ENCODE measurements at regions not wholly inside any gene's neighbourhood (a gene's known extent, or its start where the extent isn't known, plus 50 kb on each side); places are given as distances from the start of the nearest gene placed in this dataset.

DNA sequence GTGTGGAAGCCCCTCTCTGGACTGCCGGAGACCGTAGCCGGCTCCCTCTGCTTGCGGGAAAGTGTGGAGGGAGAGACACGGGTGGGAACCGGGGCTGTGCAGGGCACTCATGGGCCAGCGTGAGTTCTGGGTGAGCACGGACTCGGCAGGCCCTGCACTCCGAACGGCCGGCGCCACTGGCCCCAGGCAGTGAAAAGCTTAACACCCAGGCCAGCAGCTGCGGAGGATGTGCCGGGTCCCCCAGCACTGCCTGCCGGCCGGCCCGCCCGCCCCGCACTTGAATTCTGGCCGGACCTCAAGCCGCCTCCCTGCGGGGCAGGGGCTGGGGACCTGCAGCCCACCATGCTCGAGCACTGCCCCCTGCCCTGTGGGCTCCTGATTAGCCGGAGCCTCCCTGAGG is 147.0 kb downstream of the FGF9 start:
- DNase-seq, result no peak

DNA sequence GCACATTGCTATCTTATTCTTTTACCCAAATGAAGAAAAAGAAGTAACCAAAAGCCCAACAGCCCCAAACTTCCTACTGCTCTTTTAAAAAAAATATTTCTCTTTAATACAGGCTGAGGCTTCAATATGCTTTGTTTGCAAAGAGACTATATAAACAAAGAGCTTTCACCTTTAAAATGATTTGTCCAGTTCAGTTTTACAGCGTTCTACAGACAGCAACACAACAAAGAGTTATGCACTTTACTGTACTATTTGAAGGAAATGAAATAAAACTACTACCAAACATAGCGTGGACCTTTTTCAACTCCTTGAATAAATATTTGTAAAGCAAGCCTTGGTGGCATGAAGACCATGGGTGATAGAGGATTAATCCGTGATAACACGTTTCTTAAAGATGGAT is 151.2 kb downstream of the FGF9 start:
- DNase-seq, result no peak

DNA sequence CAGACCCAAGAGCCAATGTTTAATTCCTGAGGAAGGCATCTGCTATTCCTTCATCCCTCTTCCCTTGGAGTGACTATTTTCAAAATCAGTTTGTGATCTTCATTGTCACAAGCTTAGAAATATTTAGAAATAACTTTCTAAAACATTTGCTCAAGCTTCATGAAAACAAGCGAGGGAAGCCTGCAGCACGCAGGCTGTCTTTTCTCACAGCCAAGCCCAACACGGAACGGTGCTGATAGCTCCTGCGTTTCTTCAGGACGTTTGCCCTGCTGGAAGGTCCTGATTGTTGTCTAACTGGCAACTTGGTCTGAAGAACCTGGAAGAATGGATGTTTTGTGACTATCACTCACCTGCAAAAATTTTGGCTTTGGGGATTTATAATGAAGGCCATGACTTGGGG is 152.5 kb downstream of the FGF9 start:
- DNase-seq, result no peak

DNA sequence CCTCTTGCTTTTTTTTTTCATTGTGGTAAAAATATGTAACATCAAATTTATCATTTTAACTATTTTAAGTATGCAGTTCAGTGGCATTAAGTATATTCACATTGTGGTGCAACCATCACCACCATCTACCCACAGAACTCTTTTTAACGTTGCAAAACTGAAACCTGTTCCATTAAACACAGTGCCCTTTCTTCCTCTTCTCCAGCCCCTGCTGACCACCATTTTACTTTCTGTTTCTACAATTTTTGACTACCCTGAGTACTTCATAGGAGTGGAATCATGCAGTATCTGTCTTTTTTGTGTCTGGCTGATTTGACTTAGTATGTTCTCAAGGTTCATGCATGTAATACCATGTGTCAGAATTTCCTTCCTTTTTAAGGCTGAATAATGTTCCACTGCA is 153.1 kb downstream of the FGF9 start:
- no peak for DNase-seq

DNA sequence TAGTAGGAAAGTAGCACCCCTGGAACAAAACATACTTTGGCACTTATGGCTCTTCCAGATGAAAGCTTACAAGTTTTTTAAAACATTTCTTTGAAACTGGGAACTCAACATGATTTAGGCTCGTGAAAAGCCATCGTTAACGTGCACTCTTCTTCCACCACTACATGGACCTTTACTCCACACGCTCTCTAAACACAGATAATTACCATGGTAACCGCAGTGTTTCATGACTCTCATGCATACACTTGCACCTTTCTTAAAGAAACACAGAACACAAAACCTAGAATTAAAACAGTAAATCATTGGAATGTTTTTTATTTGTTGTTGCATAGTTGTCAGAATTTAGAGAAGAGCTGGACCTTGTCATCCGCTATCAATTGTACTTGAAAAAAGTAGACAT is 154.3 kb downstream of the FGF9 start:
- peak in 1 of 2 donors; percentile 46 for DNase-seq

DNA sequence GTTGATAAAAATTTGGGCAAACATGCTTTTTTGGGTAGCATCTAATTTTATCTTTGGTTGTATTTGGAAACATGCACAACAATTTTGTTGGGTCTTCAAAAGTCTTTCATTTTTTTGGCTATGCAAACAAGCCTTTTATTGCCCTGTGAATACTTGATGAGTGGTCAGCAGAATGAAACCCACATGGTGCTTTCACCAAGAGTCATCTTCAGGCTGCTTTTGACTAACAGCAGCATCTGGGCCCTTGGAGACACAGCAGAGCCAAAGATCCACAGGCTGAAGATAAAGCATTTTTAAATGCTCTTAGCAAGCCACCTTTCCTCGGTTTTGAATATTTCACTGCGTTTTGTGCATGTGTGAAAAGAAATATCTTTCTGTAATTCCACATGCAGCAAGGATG is 154.9 kb downstream of the FGF9 start:
- no peak for DNase-seq

DNA sequence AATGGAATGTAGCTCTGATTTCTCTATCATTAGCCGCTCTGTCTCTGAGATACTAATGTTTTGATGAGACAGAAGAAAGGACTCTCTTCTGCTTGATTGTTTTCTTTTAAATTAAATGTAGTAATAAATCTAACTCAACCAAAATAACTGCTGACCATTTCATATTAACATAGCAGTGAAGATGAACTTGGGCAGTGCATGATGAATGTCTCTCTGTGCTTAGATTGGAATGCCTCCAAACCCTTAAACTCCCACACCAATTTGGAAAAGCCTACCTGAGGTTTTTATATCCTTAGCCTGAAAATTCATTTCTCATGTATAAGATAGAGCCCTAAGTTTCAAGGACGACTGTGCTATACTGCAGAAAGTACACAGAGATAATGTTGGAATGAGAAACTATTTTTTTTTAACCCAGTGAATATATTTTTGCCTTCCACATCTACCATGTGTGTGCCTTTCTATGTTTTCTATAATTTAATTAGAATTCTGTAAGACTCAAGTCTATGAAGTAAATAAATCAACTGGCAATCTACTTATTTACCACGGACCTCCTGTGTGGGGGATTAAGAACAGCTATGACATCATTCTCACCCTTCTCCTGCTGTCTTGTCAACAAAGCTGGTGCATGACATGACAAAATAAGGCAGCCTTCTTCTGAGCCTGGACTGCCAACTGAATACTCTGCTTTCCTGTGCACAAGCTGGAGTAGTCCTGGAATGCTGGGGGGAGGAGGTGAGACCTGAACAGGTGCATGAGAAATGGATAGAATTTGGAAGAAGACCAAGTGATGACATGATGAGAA is 155.5 kb downstream of the FGF9 start:
- no peak for DNase-seq

DNA sequence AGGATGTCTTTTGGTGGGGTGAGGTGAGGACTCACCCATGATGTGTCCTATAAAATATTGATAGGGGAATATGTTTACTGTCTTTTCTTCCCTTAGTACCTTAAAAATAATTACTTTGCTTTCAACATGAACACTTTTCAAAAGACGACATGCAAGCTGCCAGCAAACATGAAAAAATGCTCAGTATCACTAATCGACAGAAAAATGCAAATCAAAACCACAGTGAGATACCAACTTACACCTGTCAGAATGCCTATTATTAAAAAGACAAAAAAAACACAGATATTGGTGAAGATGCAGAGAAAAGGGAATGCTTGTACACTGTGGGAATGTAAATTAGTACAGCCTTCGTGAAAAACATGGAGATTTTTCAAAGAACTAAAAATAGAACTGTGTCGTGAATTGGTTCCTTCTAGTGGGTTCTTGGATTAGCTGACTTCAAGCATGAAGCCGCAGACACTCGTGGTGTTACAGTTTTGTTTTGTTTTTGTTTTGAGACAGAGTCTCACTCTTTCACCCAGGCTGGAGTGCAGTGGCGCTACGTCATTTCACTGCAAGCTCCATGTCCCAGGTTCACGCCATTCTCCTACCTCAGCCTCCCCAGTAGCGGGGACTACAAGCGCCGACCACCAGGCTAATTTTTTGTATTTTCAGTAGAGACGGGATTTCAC is 160.9 kb downstream of the FGF9 start:
- DNase-seq, result no peak

DNA sequence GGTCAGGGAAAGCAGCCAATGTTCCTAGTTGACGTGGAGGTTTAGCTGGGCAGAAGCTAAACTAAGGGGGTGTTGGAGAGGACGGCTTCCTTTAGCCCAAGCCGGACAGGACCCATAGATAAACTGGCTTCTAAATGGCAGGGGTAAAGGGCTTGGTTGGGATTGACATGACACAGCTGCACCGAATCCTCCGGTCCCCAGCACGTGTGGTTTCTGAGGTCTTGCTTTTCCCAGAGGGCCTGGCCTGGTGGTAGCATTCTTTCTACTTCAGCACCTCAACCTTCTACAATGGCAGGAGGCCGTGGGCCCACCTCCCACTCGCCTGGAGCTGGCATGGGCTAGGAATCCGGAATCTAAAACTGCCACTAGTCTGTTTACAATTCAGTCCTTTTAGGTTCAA is 163.0 kb downstream of the FGF9 start:
- DNase-seq, result no peak

DNA sequence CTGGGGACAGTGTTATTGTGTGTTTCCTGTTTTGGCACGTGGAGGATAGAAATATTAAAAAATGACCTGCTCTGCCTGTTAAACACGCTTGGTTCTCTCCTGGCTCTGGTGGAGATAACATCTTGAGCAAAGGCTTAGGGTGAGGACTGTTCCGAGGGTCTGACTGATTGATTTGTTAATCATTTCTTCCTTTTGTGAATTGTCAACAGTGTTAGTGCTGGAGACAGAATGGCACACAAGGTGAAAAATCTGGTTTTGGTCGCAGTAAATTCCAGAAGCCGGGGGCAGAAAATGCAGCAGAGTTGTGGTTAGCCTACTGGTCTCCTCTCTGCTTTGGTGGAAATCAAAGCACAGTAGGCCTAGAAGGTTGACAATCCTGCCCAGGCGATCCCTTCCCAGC is 163.6 kb downstream of the FGF9 start:
- DNase-seq, result no peak

DNA sequence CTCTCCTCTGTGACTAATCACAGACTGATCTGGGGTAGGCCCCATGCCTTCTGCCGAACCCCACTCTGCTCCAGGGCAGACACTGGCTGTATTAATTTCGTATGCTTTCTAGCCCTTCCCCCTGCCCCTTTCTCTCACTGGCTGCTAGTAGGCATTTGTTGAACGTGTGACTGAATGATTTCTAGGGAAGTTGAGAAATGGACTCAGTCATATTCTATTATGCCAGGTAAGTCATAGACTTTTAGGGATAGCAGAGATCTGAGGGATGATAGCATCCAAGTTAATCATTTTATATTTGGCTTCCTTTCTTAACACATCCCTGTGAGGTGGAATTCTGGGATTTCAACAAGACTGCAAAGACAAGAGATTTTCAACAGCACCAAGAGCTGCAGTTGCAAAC is 166.4 kb downstream of the FGF9 start:
- no peak for DNase-seq

DNA sequence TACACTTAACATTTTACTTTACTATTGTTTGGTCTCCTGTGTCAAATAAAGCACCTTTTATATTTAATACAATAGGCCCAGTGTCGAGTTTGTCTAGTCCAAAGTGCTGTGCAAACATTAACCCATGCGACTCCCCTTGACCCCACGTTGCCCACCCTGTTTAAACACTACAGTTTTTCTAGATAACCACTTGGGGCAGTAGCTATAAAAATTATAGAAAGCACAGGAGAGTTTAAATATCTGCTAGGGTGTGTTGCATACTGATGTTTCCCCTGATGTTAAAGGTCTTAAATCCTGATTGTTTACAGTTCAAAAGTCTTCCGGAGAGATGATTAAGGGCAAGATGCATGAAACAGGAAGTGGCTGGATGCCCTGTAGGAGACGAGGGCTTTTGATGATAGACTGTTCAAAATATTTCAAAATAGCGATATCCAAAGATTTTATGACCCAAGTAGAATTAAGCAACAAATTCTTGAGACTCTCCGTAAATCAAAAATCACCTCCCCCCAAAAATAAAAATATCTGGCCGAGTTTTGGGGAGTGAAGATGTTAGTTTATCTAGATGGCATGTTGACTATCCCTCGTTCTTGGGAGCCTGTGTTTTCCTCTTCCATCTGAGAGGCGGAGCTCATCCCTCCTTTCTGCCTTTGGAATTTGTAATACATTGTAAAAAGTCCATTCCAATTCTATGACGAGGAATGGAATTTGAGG is 167.1 kb downstream of the FGF9 start:
- DNase-seq, result no peak

DNA sequence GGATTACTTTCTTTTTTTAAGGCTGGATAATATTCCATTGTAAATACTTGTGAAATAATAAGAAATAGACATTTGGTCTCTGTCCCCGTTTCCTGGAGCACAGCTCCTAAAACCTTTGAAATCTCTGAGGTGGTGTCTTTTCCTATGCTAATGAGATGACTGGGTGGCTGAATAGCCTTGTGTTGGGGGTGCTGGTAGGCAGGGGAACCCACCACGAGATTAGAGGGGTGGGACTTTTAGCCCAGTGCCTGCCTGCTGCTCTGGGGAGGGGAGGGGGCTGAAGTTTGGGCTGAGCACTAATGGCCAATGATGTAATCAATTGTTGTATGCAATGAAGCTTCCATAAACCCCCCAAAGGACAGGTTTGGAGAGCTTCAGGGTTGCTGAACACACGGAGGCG is 175.7 kb downstream of the FGF9 start:
- no peak for DNase-seq

DNA sequence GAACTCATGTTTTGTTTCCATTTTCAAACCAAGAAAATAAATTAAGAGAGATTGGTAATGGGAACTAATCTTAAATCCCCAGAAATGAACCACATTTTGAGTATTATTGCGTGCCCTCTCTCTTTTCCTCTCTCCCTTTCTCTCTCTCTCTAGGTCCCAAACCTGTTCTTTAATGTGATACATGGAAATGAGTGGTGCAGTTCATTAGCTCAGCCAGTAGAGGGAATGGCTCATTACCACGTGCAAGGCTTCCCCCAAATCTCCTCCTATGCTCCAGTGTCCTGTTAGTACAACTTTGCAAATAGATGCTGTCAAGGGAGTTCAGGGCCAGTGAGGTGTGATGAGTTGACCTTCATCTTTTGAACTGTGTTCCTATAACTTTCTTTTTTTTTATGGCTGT is 178.4 kb downstream of the FGF9 start:
- DNase-seq, result no peak

DNA sequence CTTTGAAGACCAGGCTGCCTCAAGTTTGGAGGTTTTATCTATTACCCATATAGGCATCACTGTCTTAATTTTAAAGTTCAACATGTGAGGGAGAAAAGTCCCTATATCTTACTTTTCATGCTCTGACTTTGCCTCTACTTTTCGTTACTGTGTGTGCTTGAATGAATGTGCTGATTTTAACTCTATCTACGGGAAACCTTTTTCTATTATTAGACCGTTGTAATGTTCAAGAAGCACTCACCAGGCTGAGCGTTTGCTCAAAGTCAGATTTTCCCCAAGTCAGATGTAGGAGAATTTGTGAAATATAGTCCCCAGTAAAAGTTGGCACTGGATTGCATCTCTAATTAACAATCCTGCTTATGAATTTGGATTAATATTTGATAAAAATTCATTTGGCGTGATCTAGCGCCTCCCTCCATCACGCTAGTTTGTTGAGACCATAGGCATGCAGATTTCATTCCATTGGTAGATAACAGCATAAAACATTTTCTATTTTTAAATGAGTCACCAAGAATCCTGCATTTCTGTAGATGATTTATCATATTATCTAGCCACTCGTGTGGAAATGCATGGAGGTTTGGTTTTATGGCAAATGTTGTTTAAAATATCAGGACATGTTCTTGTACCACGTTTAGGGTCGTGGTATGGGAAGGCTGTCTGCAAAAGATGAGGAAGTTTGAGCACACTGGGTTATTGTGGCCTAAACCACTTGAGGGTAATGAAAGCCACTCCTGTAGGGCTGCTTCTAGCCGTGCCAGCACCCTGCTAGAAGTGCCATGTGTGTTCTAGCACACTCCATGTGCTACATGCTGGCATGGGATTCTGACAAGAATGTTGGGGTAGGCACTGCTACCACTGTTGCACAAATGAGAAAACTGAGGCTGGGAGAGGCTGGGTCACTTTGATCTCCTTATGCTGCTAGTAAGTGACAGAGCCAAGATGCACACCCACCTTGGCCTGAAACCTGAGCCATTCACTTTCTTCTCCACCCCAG is 179.4 kb downstream of the FGF9 start:
- DNase-seq, result no peak

DNA sequence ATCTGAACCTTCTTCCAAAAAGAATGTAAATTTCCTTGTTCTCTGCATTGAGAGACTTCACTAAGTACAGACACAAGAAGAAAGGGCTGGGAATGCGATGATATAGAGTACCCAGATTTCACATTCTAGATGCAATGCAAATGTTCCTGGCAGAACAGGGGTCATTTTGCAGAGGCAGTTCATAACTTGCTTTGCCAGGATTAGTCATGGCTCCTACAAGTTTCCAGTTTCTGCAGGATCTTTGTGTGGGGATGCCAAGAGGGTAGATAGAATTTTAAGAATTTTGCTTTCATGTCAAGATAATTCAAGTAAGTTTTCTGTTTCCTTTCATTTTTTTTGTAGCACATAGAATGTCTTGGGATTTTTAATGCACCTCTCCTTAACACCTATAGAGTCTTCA is 181.2 kb downstream of the FGF9 start:
- DNase-seq, result no peak

DNA sequence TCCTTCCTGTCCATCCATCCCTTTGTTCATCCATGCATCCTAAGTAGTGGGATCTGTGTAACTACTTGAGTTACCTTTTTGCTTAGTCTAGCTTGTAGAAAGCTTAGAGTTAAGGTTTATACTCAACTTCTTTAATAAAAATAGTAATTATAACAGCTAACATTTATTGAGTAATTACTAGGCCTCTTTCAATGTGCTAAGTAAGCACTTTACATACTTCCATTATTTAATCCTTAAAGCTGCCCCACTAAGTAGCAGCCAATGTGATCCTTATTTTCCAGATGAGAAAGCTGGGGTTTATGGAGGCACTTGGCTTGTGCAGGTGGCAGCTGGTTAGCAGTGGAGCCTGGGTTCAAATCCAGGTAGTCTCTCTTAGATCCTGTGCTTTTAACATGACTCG is 182.9 kb downstream of the FGF9 start:
- DNase-seq, result no peak

DNA sequence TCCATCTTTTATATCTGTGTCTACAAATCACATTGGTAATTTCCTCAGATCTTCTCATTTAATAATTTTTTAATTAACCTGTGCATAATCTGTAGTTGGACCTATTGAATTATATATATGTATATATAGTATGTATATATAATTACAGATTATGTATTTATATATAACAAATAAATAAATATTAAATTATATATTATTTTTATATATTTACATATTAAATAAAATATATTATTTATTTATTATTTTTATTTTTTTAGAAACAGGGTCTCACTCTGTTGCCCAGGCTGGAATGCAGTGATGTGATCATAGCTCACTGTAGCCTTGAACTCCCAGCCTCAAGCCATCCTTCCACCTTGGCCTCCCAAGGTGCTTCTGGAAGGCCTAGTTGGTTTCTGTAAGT is 197.9 kb downstream of the FGF9 start:
- DNase-seq, result no peak

DNA sequence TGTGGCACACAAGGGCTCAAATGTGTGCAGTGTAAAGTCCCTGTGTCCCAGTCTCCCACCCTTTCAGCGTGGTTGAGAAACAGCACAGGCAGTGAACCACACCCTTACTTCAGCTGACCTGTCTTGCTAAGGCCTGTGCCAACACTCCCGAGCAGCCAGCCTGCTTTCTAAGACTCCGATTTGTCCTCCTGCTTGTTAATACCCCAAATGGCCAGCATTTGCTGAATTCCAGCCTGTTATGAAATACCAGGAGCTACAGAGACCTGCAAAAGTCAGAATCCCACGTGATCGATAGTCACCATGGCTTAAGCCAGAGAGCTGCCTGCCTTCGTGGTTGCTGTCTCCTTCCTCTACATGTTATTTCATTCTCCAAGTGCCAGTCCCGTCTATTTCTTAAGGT is 200.5 kb downstream of the FGF9 start:
- no peak for DNase-seq

DNA sequence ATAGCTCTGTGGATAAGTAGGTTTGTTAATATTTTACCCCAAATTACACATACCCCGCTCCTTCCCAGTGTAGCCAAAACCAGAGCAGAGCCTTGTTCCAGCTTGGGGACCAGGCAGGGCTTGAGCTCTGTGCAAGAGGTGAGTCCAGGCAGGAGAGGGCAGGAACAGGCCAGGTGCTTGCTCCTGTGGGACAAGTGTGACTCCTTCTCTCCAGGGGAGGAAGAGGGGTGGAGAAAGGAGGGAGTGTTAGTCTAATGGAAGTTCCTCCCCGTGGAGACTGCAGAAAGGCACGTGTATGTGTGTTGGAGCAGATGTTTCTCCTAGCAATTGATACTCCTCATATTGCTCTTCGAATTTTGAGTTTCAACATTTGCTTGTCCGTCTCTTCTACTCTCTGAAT is 201.0 kb downstream of the FGF9 start:
- no peak for DNase-seq

DNA sequence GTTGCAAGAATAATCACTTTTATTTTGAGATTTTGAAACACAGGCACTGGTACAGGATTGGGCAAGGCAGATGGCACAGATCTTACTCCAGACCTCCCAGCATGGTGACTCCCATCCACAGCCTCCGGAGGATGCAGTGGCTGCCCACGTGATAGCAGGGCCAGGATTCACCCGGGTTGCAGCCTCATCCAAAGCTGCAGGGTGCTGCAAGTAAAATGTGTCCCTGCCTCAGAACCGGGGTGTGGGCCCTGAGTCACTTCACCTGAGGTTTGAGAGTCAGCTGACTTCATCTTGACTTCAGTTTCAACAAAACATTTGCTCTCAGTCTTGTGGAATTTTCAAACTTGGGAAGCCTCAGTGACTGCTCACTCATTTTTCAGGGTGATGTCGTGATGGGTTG is 201.9 kb downstream of the FGF9 start:
- no peak for DNase-seq

DNA sequence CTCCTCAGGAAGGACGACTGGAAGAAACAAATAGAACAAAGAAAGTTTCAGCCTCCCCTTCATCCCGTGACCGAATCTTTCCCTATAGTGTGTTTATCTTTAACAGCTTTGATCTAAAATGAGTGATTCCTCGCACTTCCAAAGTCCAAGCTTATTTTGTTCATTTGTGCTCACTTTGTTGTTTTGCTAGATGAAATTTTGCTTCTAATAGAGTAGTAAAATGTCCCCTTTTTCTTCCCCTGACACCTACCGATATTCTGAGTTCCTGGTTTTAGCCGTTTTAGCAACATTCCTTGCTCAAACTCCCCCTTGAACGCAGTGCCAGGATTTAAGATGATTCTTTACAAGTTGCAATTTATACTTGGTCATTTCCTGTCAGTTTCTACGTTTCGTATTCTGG is 204.2 kb downstream of the FGF9 start:
- no peak for DNase-seq

Measured in right lung (tissue), 2 donors.